ENCODE measurements at regions not wholly inside any gene's neighbourhood (a gene's known extent, or its start where the extent isn't known, plus 50 kb on each side); places are given as distances from the start of the nearest gene placed in this dataset.
"Not testable (repeated sequence)": the region's sequence is repeated elsewhere in the genome, so short reads cannot be mapped to it uniquely, and the experiment has no call there.

- no peak for DNase-seq (ENCODE audit: low read depth)
These were observed 776.1 kb upstream of the SOX11 start for GRCh38 chr2:4916094-4916493.

DNA sequence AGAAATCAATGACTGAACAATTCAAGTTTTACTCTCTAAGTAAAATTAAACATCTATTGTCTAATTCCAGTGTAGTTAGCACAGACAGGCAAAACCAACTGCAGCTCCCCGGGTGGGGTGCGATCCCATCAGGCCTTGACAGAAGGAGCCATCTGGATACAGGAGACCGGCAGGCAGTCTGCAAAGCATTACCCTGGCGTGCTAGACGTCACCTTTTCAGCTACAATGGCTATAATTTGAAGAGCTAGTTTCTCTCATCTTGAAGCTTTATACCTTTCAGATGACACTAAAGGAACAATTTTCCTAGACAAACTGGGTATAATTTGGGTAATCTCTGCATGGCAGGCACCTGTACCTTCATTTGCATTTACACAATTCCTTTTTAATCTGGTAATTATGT is 761.5 kb upstream of the SOX11 start:
- DNase-seq (ENCODE audit: low read depth): no peak

DNA sequence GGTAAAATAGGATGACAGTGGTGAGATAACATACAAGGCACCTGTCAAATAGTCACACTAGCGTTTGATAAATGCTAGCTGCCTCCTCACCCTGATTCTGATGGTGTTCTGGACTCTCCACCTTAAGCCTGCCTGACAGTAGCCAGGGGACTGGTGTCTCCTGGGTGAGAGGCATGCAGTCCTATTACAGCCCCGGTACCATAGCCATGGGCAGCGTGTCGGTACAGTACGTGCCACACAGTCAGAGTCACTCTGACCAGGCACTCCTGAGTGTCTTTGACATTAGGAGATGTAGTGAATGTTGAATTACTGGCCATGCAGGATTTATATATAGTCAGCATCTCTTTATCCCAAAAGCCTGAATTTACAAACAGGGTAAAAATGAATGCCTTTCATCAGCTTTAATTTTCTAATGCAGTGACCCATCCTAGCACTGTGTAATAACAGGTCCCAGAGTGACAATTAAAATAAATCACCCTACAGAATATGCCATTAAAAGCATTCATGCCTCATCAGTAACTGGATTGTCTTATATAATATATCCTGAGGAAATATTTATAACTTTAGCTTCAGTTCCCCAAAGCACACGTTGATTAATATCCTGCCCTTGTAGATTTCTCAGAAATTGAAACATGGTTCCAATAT is 760.3 kb upstream of the SOX11 start:
- DNase-seq (ENCODE audit: low read depth): no peak

- DNase-seq (ENCODE audit: low read depth): not testable (repeated sequence)
These were observed 756.9 kb upstream of the SOX11 start for GRCh38 chr2:4935291-4935690.

DNA sequence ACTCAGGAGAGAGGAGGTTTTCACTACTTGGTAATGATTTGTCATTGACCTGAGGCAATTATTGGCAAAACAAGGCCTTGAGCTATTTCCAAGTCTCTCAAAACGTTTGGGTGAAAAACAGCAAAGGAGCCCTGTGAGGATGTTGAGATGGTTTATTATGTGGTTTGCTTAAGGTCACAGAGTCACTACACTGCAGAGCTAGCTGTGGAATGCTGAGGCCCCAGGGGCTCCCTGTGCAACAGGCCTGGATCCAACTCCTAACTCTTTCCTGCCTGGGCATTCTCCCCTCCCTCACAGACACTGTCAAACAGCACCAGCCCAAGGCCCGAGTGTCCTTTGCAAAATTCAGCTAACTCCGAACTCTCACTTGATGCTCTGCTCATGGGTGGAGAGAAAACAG is 754.6 kb upstream of the SOX11 start:
- no peak for DNase-seq (ENCODE audit: low read depth)

- DNase-seq (ENCODE audit: low read depth): no peak
These were observed 754.0 kb upstream of the SOX11 start for GRCh38 chr2:4938206-4938605.

DNA sequence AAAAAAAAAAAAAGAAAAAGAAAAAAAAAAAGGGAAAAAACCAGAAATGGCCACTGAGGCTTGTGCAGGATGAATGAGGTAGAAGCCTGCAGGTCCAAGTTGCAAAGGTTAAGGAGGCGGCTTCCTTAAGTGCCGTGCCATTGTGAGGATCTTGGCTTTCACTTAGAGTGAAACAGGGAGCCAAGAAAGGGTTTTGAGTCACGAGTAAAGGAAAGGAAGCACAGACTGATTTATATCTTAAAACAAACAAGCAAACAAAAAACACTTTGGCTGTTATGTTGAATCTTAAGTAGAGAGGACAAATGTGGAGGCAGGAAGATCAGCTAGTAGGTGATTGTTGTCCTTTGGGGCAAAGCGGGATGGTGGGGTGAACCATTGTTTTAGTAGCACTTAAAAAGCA is 749.7 kb upstream of the SOX11 start:
- DNase-seq (ENCODE audit: low read depth): no peak

DNA sequence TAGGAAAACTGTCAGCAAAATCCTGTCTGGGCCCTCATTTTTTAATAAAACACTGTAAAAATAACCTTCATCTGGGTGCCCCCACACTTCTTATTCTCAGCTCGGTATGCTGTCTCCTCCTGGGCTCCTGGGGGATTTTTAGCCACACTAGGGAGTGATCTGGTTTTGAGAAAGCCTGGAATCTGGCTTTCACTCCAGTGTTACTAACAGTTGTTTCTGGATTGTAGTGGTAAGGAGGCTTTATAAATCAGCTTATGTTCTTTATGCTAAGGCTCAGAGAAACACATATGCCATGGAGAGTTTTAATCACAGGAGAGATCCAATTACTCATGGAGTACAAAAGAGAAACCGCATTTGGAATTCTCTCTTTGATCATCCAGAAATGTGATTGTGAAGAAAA is 744.3 kb upstream of the SOX11 start:
- no peak for DNase-seq (ENCODE audit: low read depth)

GRCh38 chr2:4951368-4951767 is 740.8 kb upstream of the SOX11 start:
- DNase-seq (ENCODE audit: low read depth): no peak

- no peak for DNase-seq (ENCODE audit: low read depth)
These were observed 733.0 kb upstream of the SOX11 start for GRCh38 chr2:4959219-4959618.

- no peak for DNase-seq (ENCODE audit: low read depth)
These were observed 729.8 kb upstream of the SOX11 start for GRCh38 chr2:4962419-4962818.

GRCh38 chr2:4963106-4963505 is 729.1 kb upstream of the SOX11 start:
- DNase-seq (ENCODE audit: low read depth): no peak

DNA sequence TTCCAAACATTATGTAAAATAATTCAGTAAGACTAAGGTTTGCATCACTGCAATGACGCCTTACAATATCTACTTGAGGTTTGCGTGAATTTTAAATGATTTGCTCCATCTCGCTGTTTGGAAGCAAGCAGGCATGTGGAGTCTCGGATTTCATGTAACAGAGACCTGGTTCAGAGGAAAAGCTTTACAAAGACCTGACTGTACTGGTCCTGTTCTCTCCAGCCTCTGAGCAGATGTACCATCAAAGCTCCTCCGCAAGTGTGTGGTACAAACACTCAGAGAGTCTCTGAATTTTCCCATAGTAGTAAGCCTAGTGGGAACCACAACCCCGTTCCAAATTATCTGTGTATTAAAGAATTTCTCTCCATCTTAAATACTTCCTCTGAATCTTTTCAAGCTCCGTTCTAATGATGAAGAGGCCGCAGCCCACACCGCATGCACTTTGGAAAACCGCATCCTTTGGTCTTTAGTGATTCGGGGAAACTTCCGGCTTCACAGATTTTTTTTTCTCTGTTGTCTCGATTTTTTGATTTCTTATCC is 728.1 kb upstream of the SOX11 start:
- DNase-seq (ENCODE audit: low read depth): no peak

- DNase-seq (ENCODE audit: low read depth): no peak
These were observed 727.6 kb upstream of the SOX11 start for GRCh38 chr2:4964579-4964978.

GRCh38 chr2:4965556-4966320 is 726.4 kb upstream of the SOX11 start:
- DNase-seq (ENCODE audit: low read depth): no peak

- no peak for DNase-seq (ENCODE audit: low read depth)
These were observed 725.0 kb upstream of the SOX11 start for GRCh38 chr2:4967206-4967605.

- DNase-seq (ENCODE audit: low read depth): no peak
These were observed 719.7 kb upstream of the SOX11 start for GRCh38 chr2:4972472-4972871.

DNA sequence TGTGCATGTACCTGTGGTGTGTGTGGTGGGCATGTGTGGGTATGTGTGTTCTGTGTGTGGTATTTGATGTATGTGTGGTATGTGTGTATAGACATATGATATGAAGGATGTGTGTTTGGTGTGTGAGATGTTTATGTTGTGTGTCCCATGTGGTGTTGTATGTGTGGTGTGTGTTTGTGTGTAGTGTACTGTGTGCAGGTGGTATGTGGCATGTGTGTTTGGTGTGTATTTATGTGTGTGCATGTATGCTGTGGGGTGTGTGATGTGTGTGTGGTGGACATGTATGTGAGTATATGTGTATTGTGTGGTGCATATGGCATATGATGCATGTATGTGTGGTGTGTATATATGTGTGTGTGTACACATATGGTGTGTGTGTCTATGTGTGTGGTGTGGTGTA is 718.8 kb upstream of the SOX11 start:
- no peak for DNase-seq (ENCODE audit: low read depth)

DNA sequence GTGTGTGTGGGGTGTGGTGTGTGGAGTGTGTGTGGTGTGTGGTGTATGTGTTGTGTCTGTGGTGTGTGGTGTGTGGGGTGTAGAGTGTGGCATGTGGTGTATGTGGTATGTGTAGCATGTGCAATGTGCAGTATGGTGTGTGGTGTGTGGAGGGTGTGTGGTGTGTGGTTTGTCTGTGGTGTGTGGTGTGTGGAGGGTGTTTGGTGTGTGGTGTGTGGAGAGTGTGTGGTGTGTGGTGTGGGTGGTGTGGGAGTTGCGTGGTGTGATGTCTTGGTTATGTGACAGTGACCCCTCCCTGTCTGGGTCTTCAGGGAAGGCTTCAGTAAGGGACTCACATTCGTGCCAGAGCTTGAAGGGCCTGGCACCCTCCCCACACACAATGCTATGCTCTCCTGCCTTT is 718.2 kb upstream of the SOX11 start:
- no peak for DNase-seq (ENCODE audit: low read depth)

- DNase-seq (ENCODE audit: low read depth): no peak
These were observed 715.8 kb upstream of the SOX11 start for GRCh38 chr2:4976407-4976806.

DNA sequence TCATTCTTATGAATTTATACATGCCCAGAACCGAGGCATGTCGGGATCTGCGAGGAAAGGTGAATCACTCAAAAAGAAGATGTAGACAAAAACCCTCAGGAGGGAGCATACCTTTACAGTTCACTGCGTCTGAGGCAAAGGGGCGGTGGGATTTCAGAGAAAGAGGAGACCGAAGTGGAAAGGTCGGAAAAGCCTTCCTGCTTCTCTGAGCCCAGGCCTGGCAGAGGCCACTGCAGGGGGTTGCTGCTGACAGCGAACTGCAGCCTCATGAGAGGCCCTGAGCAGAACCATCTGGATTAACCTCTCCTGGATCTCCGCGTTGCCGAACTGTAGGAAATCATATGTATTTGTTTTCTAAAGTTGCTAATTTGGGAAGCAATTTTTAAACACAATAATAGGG is 713.1 kb upstream of the SOX11 start:
- DNase-seq (ENCODE audit: low read depth): no peak

DNA sequence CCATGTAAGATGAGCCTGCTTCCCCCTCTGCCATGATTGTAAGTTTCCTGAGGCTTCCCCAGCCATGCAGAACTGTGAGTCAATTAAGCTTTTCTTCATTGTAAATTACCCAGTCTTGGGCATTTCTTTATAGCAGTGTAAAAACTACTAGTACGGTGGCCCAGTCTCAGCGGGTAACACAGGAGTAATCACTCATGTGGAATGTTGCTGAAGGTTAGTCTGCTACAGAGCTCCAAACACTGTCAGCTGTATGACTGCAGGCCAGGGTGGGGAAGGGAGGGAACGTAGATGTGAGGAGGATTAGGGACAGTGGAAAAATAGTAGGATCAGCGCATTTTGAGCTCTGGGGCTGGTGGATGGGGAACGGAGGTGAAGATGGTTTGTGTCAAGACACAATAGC is 711.2 kb upstream of the SOX11 start:
- no peak for DNase-seq (ENCODE audit: low read depth)

GRCh38 chr2:4981802-4982409 is 710.3 kb upstream of the SOX11 start:
- no peak for DNase-seq (ENCODE audit: low read depth)

Data from fibroblast of the conjunctiva (primary cell).